GM12892 (cell line): ENCODE measurements at regions not wholly inside any gene's neighbourhood (a gene's known extent, or its start where the extent isn't known, plus 50 kb on each side); places are given as distances from the start of the nearest gene placed in this dataset.

Experiments used
- POLR2A ChIP-seq: IDR thresholded peaks from 2 replicates; pipeline ENCODE4 v1.6.1; 2011; ENCODE audit warnings: low read depth, low read length, control low read depth
- POLR2AphosphoS5 ChIP-seq: IDR thresholded peaks from 2 replicates; pipeline ENCODE4 v1.6.1; 2011; ENCODE audit warnings: low read depth, low read length, control low read depth
- TAF1 ChIP-seq: IDR thresholded peaks from 2 replicates; pipeline ENCODE4 v1.6.1; 2011; ENCODE audit warnings: low read depth, mild to moderate bottlenecking, control low read depth, low read length, borderline replicate concordance

- TF ChIP-seq POLR2AphosphoS5 (no peak), POLR2A (no peak), TAF1 (no peak)
Observed at GRCh38 chr2:14011190-14011589, 621.3 kb upstream of the LRATD1 start.
